ENCODE measurements at regions not wholly inside any gene's neighbourhood (a gene's known extent, or its start where the extent isn't known, plus 50 kb on each side); places are given as distances from the start of the nearest gene placed in this dataset.

GRCh38 chr2:43013821-43014345 lies 212.5 kb downstream of the ZFP36L2 start:
- ATAC-seq = no peak

More at GRCh38 chr2:43013821-43014345, 212.5 kb downstream of the ZFP36L2 start:
- no peak overlapping the region for H2AFZ ChIP-seq (ENCODE audit: control insufficient read depth, low read depth, low read length)
- DNase-seq (ENCODE audit: low read depth, low spot score) (no peak), FAIRE-seq (no peak)
- no peaks in the 10 kb centered on the region for H3K79me2 ChIP-seq (ENCODE audit: control insufficient read depth, insufficient read depth, low read length)
- CTCF ChIA-PET = interaction anchor here (1.3 kb wide), 1 partner anchor 10 kb away, joined by 6 read pairs; no protein-coding TSS in a partner anchor
- no peaks in the 10 kb centered on the region for H3K9me3 ChIP-seq (replicated peaks; ENCODE audit: control insufficient read depth, insufficient read depth, low read length)
- BruUV-seq (replicated peaks) = no TSS peak
- intact Hi-C loops (cut with micrococcal nuclease; ENCODE audit: unreplicated experiment) = no loop called here
- SMC1A ChIA-PET (ENCODE audit: uncharacterized antibody, unreplicated experiment) = interaction anchor here (2.4 kb wide), 1 partner anchor 9 kb away, joined by 4 read pairs; no protein-coding TSS in a partner anchor
- WGBS (ENCODE audit: insufficient coverage, insufficient replicate concordance, low lambda C conversion rate, missing lambda C conversion rate) = 49% methylated on average over 4 of the region's 4 CpGs
- no peak overlapping the region for H3K4me2 ChIP-seq (ENCODE audit: control insufficient read depth, insufficient read depth)
- H3K36me3 ChIP-seq (ENCODE audit: control insufficient read depth in 2 of 2, insufficient read depth in 2 of 2, low read length in 1 of 2) = no peaks in the 10 kb centered on the region
- H3K27me3 ChIP-seq (replicated peaks in 1 of 2; ENCODE audit: control insufficient read depth in 2 of 2, insufficient read depth in 2 of 2, low read length in 1 of 2) = no peaks in the 10 kb centered on the region; a peak in 1 of 4 replicates
- H4K20me1 ChIP-seq (ENCODE audit: control insufficient read depth, insufficient read depth) = no peaks in the 10 kb centered on the region
- no peak overlapping the region for H3K4me3 ChIP-seq
- TF ChIP-seq ZNF207 (IDR thresholded peaks at IDR 0.05; ENCODE audit: borderline replicate concordance) (no peak), CEBPZ (IDR thresholded peaks at IDR 0.05; ENCODE audit: low read depth, low read length) (no peak), ZNF687 (IDR thresholded peaks at IDR 0.05) (no peak), CHD1 (IDR thresholded peaks at IDR 0.05; ENCODE audit: low read depth, low read length) (no peak), E4F1 (IDR thresholded peaks at IDR 0.05; ENCODE audit: borderline replicate concordance, partially characterized antibody) (no peak), PRDM15 (CRISPR knock-in tag; IDR thresholded peaks at IDR 0.05) (no peak), BCL11A (IDR thresholded peaks at IDR 0.05; ENCODE audit: low read depth, low read length) (no peak), TAF1 (IDR thresholded peaks at IDR 0.05; ENCODE audit: borderline replicate concordance, low read depth, low read length) (no peak), KAT2A (conservative IDR thresholded peaks at IDR 0.05; ENCODE audit: control insufficient read depth, low read depth, low read length) (no peak)
- in situ Hi-C loops (cut with MboI) = no loop called here
- H3K4me1 ChIP-seq (ENCODE audit: control insufficient read depth, insufficient read depth, low read length) = no peaks in the 10 kb centered on the region
- H3K27ac ChIP-seq (ENCODE audit: control insufficient read depth, insufficient read depth) = no peak overlapping the region
- RAD21 ChIA-PET (ENCODE audit: unreplicated experiment) = no interaction called here
- POLR2A ChIA-PET = no interaction called here
- H3K9ac ChIP-seq (ENCODE audit: control insufficient read depth, insufficient read depth, low read length) = no peak overlapping the region
